HG03457 (cell line): ENCODE measurements at regions not wholly inside any gene's neighbourhood (a gene's known extent, or its start where the extent isn't known, plus 50 kb on each side); places are given as distances from the start of the nearest gene placed in this dataset.
"Not testable (repeated sequence)": the region's sequence is repeated elsewhere in the genome, so short reads cannot be mapped to it uniquely, and the experiment has no call there.

Experiments
- ATAC-seq: cut with Tn5 transposase; IDR thresholded peaks from one replicate; pipeline ENCODE4 v1.9.1; 2021; ENCODE audit warnings: moderate number of reproducible peaks; ENCODE audit not compliant: unreplicated experiment

DNA sequence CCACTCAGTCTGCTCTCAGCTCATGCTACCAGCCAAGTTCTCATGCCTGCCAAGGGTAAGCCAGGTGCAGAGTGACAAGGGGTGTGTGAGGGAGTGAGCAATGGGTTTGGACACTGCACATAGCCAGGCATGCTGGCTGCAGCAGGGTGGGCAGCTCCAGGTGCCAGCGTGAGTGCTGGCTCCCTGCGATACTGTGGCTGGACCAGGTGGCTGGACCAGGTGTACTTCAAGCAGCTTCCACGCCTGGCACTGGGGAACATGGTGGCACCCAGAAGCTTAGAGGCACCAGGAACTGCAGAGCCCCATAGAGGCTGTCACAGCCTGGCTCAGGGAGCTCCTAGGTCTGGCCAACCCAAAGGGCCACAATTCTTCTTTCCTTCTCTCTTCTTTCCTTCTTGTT, 234.9 kb upstream of the GIMD1 start:
- no peak for ATAC-seq

DNA sequence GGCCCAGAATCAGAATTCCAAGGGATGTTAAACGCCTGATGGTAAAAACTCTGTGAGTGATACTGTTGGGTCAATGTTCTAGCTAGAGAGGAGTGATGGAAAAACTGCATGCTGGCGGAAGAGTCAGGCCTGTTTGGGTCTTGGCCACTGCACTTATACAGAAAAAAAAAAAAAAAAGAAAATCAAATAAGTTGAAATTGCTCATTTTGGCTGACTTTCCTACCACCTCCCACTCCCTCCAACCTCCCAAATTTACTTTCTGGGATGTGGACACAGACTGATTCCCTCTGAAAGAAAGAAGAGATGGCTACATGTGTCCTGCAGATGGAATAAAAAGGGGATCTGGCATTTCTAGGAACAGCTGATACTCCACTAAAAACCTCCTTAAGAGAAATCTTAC, 234.1 kb upstream of the GIMD1 start:
- no peak for ATAC-seq

DNA sequence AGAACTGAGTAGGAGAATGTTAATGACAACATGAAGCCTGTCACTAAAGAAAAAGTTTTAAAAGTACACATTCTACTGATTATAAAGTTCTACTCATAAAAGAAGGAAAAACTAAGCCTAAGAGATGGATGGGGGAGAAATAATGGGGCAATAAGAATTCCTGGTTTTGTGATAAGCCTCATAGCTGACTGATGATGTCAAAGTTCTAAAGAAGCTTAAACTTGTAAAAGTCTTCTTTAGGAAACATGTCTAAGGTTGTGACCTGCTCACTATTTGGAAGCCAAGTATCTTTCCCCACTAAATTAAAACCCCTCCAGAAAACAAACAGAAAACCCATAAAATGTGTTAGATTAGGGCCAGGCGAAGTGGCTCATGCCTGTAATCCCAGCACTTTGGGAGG, 232.9 kb upstream of the GIMD1 start:
- ATAC-seq: no peak

DNA sequence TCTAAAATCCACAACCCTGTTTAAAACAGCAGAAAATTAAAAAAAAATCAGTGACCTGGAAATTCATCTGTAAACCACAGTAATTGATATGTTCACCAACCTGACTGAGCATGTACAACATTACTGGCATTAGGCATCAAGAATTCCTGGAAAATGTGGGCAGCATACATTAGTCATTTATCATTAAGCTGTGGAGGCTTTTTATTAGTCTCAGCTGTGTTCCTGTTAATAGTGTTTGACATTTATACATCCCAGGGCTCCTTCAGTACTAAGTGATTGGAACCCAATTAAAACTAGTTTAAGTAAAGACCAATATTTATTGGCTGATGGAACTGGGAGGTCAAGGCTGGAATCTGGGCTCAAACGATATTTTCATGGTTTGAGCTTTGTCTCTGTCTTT, 227.3 kb upstream of the GIMD1 start:
- no peak for ATAC-seq

DNA sequence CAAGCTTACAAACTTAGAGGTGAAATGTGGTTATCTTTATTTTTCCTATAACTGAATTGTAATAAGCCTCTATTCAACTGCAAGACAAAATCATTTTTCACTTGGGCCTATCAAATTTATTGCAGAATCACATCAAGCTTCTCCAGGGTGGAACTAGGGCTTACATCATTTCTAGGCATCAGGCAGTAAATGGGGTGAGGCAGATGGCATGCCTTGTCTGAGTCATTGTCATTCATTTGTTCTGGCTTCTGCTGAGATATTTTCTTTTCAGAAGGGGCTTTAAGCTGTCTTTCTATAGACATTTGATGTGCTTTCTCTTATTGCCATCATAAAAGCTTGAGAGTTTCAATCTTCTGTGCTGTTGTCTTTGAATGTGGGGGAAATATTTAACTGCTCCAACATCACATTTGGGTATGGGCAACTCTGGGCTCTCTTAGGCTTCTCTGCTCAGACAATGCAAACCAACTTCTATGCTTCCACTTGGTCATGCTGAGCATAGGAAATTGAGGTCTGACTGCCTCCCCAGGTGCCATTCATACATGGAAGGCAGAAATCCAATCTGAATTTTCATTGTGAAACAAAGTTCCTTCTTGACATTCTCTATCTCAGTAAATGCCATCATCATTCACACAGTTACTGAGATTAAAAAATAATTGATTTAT, 225.8 kb upstream of the GIMD1 start:
- ATAC-seq: no peak

DNA sequence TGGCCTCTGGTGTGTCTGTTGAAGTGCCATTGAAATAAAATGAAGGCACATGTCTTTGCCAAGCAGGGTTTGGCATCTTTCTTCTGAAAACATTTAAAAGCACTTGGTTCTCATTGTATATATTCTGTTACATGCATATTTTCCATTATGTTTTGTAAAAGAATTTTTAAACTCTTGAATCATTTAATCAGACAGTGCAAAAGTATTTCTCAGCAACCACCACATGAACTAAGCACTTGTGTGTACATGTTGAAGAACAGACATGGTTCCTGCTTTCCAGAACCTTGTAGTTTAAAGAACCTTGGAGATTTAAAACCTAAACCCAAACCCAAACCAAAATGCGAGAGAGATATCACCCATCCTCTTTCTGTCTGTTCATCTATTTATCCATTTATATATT, 220.3 kb upstream of the GIMD1 start:
- ATAC-seq: no peak

DNA sequence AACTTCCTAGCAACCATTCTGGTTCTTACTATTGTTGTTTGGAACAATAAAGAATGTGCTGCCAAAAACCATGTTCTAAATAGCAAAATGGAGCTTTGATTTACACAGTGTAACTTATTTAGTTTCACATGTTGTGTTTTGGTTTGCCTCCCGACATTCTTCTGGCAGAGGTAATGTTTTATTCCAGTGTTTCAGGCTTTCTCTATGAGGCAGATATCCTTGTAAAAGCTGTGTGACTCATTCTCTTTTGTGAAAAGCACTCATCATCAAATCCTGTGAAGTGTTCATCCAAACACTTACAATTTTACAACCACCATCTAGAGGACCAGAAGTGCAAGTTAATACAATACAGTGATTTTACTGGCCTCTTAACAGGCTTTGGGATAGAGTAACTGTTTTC, 219.0 kb upstream of the GIMD1 start:
- no peak for ATAC-seq

DNA sequence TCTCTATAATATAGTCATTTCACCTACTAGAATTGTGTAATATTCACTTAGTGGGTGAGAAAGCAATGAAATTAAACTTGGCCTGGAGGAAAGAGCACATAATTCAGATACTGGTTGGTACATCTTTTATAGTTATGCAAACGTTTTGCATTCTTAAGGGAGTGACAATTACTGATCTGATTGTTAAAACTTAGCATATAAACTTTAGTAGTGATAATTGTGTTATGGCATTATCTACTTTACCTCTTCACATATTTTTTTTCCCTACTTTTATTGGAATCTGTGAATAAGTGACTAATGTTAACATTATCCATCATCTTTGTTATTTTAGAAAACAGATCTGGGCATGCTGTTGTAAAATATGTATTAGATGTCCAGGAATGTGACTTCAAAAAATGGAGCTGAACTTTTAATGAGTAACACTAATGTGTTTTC, 217.4 kb upstream of the GIMD1 start:
- no peak for ATAC-seq

DNA sequence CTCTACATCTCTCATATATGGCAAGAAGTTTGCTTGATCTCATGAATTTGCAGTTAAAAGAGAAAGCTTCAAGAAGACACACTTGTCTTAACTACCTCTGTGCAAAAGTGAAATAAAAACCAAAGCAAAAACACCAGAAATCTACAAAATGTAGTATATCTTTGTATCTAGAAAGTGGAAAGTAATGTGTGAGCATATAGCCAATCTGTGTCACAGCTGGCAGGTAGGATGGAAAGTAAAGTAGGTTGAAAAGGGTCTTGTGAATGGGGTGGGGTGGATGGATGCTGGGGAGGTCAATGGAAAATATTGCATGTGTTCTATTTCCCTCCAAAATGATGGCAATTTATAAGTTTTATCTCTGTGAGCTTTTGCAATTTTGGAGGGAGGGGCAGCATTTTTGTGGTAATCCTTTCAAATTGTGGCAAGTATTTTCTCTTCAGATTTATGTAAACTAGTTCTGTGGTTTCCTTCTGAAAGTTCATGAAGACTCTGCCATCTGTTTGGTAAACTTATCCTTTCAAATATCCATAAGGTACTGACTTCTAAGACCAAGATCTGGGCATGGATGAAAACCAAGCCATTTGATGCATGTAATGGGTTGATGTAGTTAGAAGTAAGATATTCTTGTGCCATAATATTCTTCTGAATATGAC, 215.9 kb upstream of the GIMD1 start:
- no peak for ATAC-seq

DNA sequence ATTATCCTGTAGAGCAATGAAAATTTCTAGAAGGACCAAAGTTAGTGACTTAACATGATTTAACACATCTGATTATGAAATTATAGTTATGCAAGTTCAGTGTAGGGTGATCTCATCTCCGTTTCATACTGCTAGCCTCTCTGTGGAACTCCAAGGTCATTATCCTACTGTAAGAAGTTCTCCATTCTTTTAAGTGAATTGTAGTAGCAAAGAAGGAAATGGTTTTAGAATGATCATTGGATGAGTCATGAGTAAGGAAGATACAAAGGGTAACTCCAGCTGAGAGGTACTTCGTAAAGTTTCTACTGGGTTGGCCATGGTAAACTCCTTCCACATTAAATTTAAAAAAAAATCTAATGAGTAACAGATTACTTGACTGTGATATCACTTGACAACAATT, 215.0 kb upstream of the GIMD1 start:
- ATAC-seq: no peak

DNA sequence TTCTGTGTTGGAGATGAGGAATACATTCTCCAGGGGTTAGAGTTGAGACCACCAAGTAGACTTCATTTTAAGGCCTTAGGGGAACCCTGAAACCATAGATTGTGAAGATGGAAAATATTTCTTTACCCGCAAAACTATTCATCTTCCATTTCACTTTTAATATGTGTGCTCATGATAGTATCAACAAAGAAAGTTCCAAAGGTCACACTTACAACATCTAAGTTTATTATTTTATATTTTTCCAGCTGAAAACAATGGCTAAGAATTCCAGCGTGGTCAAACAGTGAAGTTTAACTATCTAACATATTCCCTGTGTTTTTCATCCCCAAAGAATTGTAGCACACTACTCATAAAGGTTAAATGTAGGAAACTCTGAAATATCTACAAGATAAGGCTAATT, 214.5 kb upstream of the GIMD1 start:
- ATAC-seq: no peak

DNA sequence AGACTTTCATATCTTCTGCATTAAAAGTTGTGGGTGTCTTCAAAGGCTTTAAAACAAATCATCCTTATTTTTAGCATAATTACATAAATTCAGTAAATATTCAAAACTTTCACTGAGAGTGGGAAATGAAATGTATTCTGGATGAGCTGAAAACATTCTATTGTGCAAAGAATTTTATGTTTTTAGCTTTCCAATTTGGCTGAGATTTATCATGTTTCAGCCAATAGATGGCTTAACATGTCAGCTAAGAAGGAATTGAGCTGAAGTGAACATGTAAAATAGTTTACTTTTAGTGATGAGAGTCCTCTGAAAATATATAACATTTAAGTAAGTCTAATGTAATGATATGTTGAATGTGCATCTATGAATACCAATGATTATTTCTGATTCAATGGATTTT, 213.5 kb upstream of the GIMD1 start:
- no peak for ATAC-seq

DNA sequence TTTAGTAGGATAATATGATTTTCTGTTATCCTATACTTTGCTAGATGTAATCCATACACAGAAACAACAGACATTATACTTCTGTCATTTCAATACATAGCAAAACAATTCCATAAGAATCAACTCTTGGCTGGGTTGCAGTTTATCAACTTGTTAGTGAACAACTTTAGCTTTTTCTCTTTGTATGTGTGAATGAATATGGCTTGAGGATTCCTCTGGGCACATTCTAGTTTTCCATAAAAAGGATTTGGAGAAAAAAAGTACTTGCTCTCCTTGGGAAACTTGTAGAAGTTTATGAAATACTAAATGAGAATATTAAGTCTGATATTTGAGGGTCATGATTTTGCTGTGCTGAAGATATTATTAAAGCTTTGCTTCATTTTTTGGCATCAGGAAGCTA, 210.7 kb upstream of the GIMD1 start:
- no peak for ATAC-seq

DNA sequence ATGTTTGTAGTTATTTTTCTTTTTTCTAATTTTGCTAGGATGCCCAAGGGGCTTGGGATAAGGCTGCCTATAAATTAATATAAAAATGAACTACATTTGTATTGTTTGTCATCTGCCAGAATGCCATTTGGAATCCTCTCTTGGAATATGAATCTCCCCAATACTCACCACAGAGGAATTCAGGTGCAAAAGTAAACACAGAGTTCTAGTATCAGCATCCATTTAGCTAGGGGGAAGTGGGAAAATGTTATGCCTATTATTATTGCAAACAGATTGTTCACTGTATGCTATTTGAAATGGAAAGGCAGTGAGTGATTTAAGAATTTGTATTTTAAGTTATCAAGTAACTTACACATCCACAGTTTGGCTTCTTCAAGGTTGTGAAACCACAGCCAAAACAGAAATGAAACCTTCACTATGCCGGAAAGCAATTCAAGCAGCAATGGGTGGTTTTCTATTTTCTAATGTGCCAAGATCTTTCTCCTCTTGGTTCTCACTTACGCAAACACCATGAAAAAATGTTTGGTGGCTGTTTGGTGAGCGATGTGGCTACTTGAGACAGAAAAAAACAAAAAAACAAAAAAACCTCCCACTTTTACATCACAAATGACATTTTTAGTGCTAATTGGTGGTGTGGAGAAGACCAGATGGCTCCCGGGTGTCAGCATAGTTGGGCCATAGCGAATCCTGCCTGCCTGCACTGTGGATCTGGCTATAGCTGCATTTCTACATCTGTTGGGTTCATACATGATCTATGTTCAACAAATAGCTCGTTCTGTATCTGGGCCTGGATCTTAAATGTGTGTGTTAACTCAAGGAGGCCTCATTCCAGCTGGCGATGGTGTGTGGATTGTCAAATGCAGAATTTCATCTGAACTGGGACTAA, 200.8 kb upstream of the GIMD1 start:
- no peak for ATAC-seq

DNA sequence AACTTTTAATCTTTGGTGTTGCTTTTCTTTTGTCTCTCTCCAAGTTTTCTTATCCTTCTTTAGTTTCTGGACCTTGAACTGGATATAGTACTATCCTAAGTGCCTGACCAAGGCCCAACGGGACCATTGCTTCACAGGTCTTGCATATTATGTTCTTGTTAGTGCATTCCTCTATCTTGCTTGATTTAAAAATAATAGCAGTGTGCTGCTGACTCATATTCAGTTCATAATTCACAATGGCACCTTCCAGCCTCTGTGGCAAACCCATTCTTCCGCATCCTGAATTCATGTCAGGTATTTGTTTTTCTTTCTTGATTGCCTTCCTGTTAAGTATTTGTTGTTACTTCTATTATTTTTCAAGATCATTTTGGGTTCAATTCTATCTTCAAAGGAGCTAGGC, 197.1 kb upstream of the GIMD1 start:
- ATAC-seq: no peak

DNA sequence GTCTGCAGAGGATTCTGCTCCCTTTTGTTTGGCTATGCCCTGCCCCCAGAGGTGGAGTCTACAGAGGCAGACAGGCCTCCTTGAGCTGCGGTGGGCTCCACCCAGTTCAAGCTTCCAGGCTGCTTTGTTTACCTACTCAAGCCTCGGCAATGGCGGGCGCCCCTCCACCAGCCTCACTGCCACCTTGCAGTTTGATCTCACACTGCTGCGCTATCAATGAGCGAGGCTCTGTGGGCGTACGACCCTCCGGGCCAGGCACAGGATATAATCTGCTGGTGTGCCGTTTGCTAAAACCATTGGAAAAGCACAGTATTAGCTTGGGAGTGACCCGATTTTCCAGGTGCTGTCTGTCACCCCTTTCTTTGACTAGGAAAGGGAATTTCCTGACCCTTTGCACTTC, 195.1 kb upstream of the GIMD1 start:
- ATAC-seq: not testable (repeated sequence)

DNA sequence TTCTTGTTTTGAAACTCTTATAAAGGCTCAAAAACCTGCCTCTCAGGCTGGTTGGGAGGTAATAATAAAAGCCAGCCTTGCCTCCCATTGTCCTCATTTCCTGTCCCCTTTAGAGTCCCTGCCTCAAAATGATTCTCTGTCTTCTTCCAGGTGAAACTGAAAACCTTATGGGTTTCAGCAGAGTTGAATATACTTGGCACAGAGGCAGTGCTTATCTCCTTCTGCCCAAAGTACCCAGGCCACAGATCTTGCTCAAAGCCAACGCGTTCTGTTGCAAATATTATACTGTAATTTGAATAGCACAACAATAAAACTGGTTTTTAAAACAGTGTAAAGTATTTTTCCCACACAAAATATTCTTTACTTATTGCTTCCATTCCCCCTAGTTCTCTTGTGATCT, 183.1 kb upstream of the GIMD1 start:
- no peak for ATAC-seq

DNA sequence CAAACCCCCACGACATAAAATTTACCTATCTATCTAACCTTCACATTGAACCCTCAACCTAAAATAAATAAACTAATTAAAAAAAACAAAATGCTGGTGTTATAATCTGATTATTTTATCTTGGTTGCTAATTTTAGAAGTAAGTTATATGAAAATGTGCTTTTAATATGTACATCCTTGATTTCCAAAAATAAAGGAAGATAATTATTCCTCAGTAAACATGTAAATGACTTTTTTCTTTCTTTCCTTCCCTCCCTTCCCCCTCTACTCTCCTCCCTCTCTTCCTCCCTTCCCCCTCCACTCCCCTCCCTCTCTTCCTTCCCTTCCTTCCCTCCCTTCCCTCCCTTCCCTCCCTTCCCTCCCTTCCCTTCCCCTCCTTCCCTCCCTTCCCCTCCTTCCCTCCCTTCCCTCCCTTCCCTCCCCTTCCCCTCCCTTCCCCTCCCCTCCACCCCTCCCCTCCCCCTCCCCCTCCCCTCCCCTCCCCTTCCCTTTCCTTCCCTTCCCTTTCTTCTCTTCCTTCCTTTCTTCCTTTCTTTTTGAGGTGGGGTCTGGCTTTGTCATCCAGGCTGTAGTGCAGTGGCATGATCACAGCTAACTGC, 180.0 kb upstream of the GIMD1 start:
- ATAC-seq: no peak

DNA sequence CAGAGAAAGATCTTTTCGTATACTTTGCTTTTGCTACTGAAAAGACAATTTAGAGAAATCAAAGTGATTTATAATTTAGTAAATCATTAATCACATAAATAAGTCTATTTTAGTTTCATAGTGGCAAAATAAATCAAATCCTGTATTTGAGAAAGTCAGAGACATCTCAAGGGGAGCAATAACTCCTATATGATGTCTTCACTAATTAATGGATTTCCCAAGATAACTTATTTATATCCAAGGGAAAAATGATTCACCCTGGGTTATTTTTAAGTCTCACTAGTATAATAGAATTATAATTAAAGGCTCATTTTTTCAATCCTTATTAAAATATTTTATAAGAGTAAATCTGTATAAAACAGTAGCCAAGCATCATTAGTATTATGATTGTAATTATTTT, 177.8 kb upstream of the GIMD1 start:
- no peak for ATAC-seq

DNA sequence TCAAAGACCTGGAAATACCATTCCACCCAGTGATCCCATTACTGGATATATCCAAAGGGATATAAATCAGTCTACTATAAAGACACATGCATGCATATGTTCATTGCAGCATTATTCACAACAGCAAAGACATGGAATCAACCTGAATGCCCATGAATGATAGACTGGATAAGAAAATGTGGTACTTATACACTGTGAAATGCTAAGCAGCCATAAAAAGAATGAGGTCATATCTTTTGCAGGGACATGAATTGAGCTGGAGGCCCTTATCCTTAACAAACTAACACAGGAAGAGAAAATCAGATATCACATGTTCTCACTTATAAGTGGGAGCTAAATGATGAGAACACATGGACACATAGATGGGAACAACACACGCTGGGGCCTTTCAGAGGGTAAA, 174.0 kb upstream of the GIMD1 start:
- not testable (repeated sequence) for ATAC-seq

DNA sequence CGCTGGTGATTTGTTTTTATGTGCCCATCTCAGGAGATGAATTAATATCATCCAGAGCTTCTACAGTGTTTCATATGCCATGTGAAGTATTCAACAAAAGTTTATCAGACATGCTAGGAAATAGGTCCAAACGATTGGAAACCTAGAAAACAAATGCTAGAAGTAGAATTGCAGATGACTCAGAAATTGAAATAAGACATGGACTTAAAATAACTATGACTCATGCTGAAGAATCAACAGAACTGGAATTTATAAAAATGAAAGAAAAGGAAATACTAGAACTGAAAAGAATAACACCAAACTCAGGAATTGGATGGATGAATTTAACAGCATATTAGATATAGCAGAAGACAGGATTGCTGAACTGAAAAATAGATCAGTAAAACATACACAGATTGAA, 172.7 kb upstream of the GIMD1 start:
- no peak for ATAC-seq

DNA sequence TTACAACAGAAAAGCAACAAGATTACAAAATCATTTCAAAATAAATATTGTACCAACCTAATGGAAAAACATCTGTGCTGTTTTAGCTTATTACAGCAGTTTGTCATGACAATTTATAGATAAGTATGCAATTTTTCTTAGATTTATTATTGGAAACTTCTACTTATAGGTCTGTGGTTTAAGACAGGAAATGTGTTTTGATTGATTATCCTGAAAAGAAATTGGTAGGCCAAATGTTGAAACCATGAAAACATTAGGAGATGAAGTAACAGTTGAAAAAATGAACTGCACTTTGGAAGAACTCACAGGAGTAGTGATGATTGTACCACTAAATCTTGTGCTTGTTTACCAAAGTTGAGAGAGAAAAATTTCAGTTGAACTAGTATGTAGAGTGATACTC, 162.2 kb upstream of the GIMD1 start:
- ATAC-seq: no peak
